ENCODE measurements at regions not wholly inside any gene's neighbourhood (a gene's known extent, or its start where the extent isn't known, plus 50 kb on each side); places are given as distances from the start of the nearest gene placed in this dataset.
A peak's percentile ranks its signal among the peaks of the same experiment; 100 is the strongest.

- in situ Hi-C loops (cut with HindIII; ENCODE audit: extremely low pct_ligation_motif_present, low pct_unique_long_range_greater_than_20kb) (no loop called here), intact Hi-C loops (cut with micrococcal nuclease; ENCODE audit: unreplicated experiment) (no loop called here)
- H3K9ac ChIP-seq (ENCODE audit: insufficient read depth, low read depth, low read length): no peak overlapping the region
- no peak overlapping the region for H3K27ac ChIP-seq (ENCODE audit: extremely low read length, insufficient read depth, low read length)
- WGBS (ENCODE audit: low lambda C conversion rate): 22% methylated on average over 4 of the region's 6 CpGs
- ATAC-seq (peak; percentile 64), DNase-seq (ENCODE audit: low spot score) (no peak), FAIRE-seq (no peak)
- no peaks in the 10 kb centered on the region for H3K4me1 ChIP-seq (ENCODE audit: insufficient read depth, low read length)
- no peak overlapping the region for H3K4me3 ChIP-seq (replicated peaks in 1 of 3; ENCODE audit: insufficient read depth in 1 of 3, low read depth in 2 of 3, low read length in 3 of 3)
- no peaks in the 10 kb centered on the region for H4K20me1 ChIP-seq (ENCODE audit: insufficient read depth, low read length)
- BruUV-seq (replicated peaks): no TSS peak
- POLR2A ChIA-PET: no interaction called here
- H2AFZ ChIP-seq (ENCODE audit: low read length): no peak overlapping the region
- no peak overlapping the region for H3K4me2 ChIP-seq (ENCODE audit: low read depth, low read length)
- no peaks in the 10 kb centered on the region for H3K79me2 ChIP-seq (ENCODE audit: insufficient read depth, low read length)
- H3K27me3 ChIP-seq (ENCODE audit: control insufficient read depth in 1 of 2, insufficient read depth in 2 of 2, low read length in 2 of 2): peaks cover 3 to 48% of the 10 kb centered on the region in 2 experiments; a peak in 4 of 5 replicates
- TF ChIP-seq CTCF (CRISPR knock-in tag; IDR thresholded peaks at IDR 0.05): peak; percentile 52
- no peak for TF ChIP-seq ZNF703 (CRISPR knock-in tag; IDR thresholded peaks at IDR 0.05; ENCODE audit: borderline replicate concordance)
- 0 out of 2 replicates have a peak, but pooled peaks have one; percentile 15 for TF ChIP-seq STAG1 (CRISPR knock-in tag; IDR thresholded peaks at IDR 0.05)
- CTCF ChIA-PET (ENCODE audit: low intra/inter-chr PET ratio, low total read pairs): no interaction called here
- H3K9me3 ChIP-seq (ENCODE audit: low read length): no peaks in the 10 kb centered on the region
- H3K36me3 ChIP-seq (replicated peaks in 1 of 2; ENCODE audit: control insufficient read depth in 1 of 2, insufficient read depth in 2 of 2, low read length in 2 of 2): no peaks in the 10 kb centered on the region
Observed at GRCh38 chr2:128714851-128715312, 396.2 kb upstream of the HS6ST1 start.

DNA sequence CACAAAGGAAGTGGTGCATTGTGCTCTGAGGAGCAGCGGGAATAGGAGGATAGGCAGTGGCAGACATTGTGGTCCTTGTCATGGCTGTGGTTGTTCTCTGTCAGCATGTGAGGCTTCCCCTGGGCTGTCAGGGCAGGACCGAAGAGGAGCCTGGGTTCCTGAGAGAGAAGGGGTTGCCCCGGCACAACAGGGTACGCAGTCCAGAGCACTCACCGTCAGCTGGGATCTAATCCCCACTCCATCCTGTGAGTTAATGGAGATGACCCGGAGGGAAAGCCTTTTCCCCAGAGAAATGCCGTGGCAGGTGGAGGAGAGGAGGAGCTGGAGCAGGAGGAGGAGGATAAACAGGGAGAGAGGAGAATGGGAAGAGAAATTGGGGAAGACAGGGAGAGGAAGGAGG is 396.7 kb upstream of the HS6ST1 start:
- DNase-seq (ENCODE audit: low spot score) (no peak), FAIRE-seq (no peak), ATAC-seq (no peak; the same call in 2 of the 3 replicates)
- CTCF ChIA-PET (ENCODE audit: low intra/inter-chr PET ratio, low total read pairs): no interaction called here
- 17% methylated on average over 7 of the region's 7 CpGs for WGBS (ENCODE audit: low lambda C conversion rate)
- no peaks in the 10 kb centered on the region for H3K4me1 ChIP-seq (ENCODE audit: insufficient read depth, low read length)
- H3K27me3 ChIP-seq (ENCODE audit: control insufficient read depth in 1 of 2, insufficient read depth in 2 of 2, low read length in 2 of 2): peaks cover 3 to 43% of the 10 kb centered on the region in 2 experiments; a peak in 4 of 5 replicates
- no peak overlapping the region for H3K27ac ChIP-seq (ENCODE audit: extremely low read length, insufficient read depth, low read length)
- H3K9ac ChIP-seq (ENCODE audit: insufficient read depth, low read depth, low read length): no peak overlapping the region
- intact Hi-C loops (cut with micrococcal nuclease; ENCODE audit: unreplicated experiment) (no loop called here), in situ Hi-C loops (cut with HindIII; ENCODE audit: extremely low pct_ligation_motif_present, low pct_unique_long_range_greater_than_20kb) (no loop called here)
- H3K4me3 ChIP-seq (replicated peaks in 1 of 3; ENCODE audit: insufficient read depth in 1 of 3, low read depth in 2 of 3, low read length in 3 of 3): no peak overlapping the region
- no peak overlapping the region for H3K4me2 ChIP-seq (ENCODE audit: low read depth, low read length)
- BruUV-seq (replicated peaks): no TSS peak
- no peaks in the 10 kb centered on the region for H3K9me3 ChIP-seq (ENCODE audit: low read length)
- no peak overlapping the region for H2AFZ ChIP-seq (ENCODE audit: low read length)
- no peaks in the 10 kb centered on the region for H4K20me1 ChIP-seq (ENCODE audit: insufficient read depth, low read length)
- H3K79me2 ChIP-seq (ENCODE audit: insufficient read depth, low read length): no peaks in the 10 kb centered on the region
- POLR2A ChIA-PET: no interaction called here
- no peaks in the 10 kb centered on the region for H3K36me3 ChIP-seq (replicated peaks in 1 of 2; ENCODE audit: control insufficient read depth in 1 of 2, insufficient read depth in 2 of 2, low read length in 2 of 2)
- no peak for TF ChIP-seq ERF (CRISPR knock-in tag; IDR thresholded peaks at IDR 0.05)
- no peak for TF ChIP-seq MXD4 (CRISPR knock-in tag; IDR thresholded peaks at IDR 0.05)
- no peak for TF ChIP-seq ZNF142 (CRISPR knock-in tag; IDR thresholded peaks at IDR 0.05)
- TF ChIP-seq HHEX (CRISPR knock-in tag; IDR thresholded peaks at IDR 0.05): no peak
- TF ChIP-seq ZKSCAN1 (IDR thresholded peaks at IDR 0.05; ENCODE audit: low read length): no peak
- TF ChIP-seq ZNF230 (CRISPR knock-in tag; IDR thresholded peaks at IDR 0.05): no peak
- no peak for TF ChIP-seq JUNB (CRISPR knock-in tag; IDR thresholded peaks at IDR 0.05; ENCODE audit: borderline replicate concordance)
